Ishikawa (cell line): ENCODE measurements at regions not wholly inside any gene's neighbourhood (a gene's known extent, or its start where the extent isn't known, plus 50 kb on each side); places are given as distances from the start of the nearest gene placed in this dataset.

Experiments
- EGR1 ChIP-seq: IDR thresholded peaks from 2 replicates; pipeline ENCODE4 v1.6.1; 2012
- EP300 ChIP-seq: IDR thresholded peaks from 2 replicates; pipeline ENCODE4 v1.6.1; 2012; ENCODE audit warnings: borderline replicate concordance
- TAF1 ChIP-seq: IDR thresholded peaks from 2 replicates; pipeline ENCODE4 v1.6.1; 2012; ENCODE audit warnings: low read depth, mild to moderate bottlenecking
- TEAD4 ChIP-seq: IDR thresholded peaks from 2 replicates; pipeline ENCODE4 v1.6.1; 2012
- YY1 ChIP-seq: IDR thresholded peaks from 2 replicates; pipeline ENCODE4 v1.6.1; 2012; ENCODE audit warnings: low read depth
- ZBTB7A ChIP-seq: IDR thresholded peaks from 2 replicates; pipeline ENCODE4 v1.6.1; 2012; ENCODE audit warnings: low read depth
- TF ChIP-seq, protein P1 (sequence below): IDR thresholded peaks from 2 replicates; pipeline ENCODE4 v1.6.1; 2012

DNA sequence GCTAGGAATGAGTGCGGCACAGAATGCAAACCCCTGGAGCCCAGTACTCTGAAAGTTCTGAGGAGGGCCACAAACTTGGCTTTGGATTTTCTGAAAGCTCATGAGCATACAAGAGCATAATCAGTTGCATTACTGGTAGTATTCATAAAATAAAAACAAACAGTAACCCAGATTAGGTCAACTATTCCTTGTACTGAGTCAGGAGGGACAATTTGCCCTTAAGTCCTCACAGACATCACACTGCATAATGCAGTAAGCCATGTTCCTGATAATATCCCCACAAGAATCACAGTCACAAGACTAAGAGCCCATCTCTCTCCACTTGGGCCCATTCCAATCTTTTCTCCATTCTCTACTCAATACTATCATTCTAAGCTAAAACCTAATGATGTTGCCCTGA is 126.9 kb upstream of the NEIL3 start:
- TF ChIP-seq ZBTB7A: no peak
- no peak for TF ChIP-seq EP300
- TF ChIP-seq, protein P1, sequence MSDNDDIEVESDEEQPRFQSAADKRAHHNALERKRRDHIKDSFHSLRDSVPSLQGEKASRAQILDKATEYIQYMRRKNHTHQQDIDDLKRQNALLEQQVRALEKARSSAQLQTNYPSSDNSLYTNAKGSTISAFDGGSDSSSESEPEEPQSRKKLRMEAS: no peak
- no peak for TF ChIP-seq YY1
- TF ChIP-seq TAF1: no peak
- no peak for TF ChIP-seq EGR1
- TF ChIP-seq TEAD4: no peak
